Sigmoid colon (tissue), 4 donors: ENCODE measurements at regions not wholly inside any gene's neighbourhood (a gene's known extent, or its start where the extent isn't known, plus 50 kb on each side); places are given as distances from the start of the nearest gene placed in this dataset.

Source experiments
- POLR2A ChIP-seq, 2 donors: fragments of 450-650 bp; IDR thresholded peaks; one replicate each; pipeline ENCODE4 v1.6.1; 2016; ENCODE audit warnings: antibody characterized with exemption in 2 of 2, mild to moderate bottlenecking in 2 of 2, moderate library complexity in 2 of 2
- POLR2AphosphoS5 ChIP-seq, 4 donors: sonication (generic); formaldehyde crosslinking; IDR thresholded peaks; one replicate each; pipeline ENCODE4 v1.6.1; 2017; ENCODE audit warnings: antibody characterized with exemption in 4 of 4
- TF ChIP-seq, protein P1 (sequence below), 4 experiments: fragments of 450-650 bp in 3 of 4; fragments of 200-600 bp in 1 of 4; IDR thresholded peaks; one replicate each; pipeline ENCODE4 v1.5.1; 2016 to 2019; ENCODE audit warnings: antibody characterized with exemption in 4 of 4, mild to moderate bottlenecking in 3 of 4, moderate library complexity in 2 of 4

DNA sequence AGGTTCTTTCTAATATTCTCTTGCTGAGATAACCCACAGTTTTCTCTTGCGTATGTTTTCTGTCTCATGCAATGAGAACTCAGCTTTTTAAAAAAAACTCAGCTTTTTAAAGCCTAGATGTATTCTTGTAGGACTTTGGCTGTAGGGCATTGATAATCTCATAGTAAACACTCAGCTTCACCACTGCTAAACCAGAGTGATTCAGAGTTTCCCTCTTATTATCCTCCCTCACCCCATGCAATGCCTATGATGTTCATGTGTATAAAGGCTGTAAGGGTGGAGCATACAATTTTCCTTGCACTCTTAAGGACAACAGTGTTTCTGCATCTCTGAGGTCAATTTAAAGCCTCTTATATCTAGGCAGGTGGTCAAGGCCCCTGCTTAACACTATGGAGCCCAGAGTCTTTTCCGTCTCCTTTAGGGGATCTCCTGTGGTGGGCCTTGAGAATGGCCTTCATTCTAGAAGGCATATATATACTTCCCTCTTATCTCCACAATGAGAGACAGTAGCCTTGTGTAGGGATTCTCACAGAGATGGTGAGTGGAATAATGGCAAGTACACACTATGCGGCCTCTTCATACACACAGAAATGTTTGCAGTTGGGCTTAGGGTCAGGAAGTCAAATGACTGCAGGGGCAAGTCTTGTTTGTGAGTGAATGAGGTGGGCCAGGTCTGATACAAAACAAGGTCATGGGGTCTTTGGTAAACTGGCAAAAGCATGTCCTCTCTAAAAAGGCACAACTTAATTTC is 279.6 kb downstream of the HS3ST3A1 start:
- no peak for TF ChIP-seq POLR2A (IDR thresholded peaks at IDR 0.05)
- TF ChIP-seq, protein P1, sequence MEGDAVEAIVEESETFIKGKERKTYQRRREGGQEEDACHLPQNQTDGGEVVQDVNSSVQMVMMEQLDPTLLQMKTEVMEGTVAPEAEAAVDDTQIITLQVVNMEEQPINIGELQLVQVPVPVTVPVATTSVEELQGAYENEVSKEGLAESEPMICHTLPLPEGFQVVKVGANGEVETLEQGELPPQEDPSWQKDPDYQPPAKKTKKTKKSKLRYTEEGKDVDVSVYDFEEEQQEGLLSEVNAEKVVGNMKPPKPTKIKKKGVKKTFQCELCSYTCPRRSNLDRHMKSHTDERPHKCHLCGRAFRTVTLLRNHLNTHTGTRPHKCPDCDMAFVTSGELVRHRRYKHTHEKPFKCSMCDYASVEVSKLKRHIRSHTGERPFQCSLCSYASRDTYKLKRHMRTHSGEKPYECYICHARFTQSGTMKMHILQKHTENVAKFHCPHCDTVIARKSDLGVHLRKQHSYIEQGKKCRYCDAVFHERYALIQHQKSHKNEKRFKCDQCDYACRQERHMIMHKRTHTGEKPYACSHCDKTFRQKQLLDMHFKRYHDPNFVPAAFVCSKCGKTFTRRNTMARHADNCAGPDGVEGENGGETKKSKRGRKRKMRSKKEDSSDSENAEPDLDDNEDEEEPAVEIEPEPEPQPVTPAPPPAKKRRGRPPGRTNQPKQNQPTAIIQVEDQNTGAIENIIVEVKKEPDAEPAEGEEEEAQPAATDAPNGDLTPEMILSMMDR (IDR thresholded peaks at IDR 0.05) = no peak
- TF ChIP-seq POLR2AphosphoS5 (IDR thresholded peaks at IDR 0.05) = no peak
